HCT116 (cell line): ENCODE measurements at regions not wholly inside any gene's neighbourhood (a gene's known extent, or its start where the extent isn't known, plus 50 kb on each side); places are given as distances from the start of the nearest gene placed in this dataset.

Source experiments
- EGR1 ChIP-seq: IDR thresholded peaks from 2 replicates; pipeline ENCODE4 v1.6.1; 2012; ENCODE audit warnings: low read depth
- JUND ChIP-seq: IDR thresholded peaks from 2 replicates; pipeline ENCODE4 v1.6.1; 2012
- POLR2A ChIP-seq: IDR thresholded peaks from 2 replicates; pipeline ENCODE4 v1.7.0; 2011; ENCODE audit warnings: borderline replicate concordance; ENCODE audit not compliant: insufficient read depth, insufficient read length; ENCODE audit errors: extremely low read depth
- POLR2AphosphoS5 ChIP-seq: IDR thresholded peaks from 2 replicates; pipeline ENCODE4 v1.6.1; 2011; ENCODE audit warnings: mild to moderate bottlenecking, low read depth, low read length, moderate library complexity
- ZFX ChIP-seq: fragments of 450-650 bp; IDR thresholded peaks from 2 replicates; pipeline ENCODE4 v1.6.1; 2017
- TF ChIP-seq, protein P1 (sequence below), 3 experiments: fragments of 200-600 bp in 1 of 3; sonication (generic) in 1 of 3; IDR thresholded peaks in 2 of 3; conservative IDR thresholded peaks in 1 of 3; 2 replicates each; pipeline ENCODE4 v1.5.1; 2012 to 2017; ENCODE audit warnings: low read depth in 2 of 3, low read length in 2 of 3, antibody characterized with exemption in 1 of 3, borderline replicate concordance in 1 of 3, control low read depth in 1 of 3, mild to moderate bottlenecking in 1 of 3, mixed read lengths in 1 of 3, mixed run types in 1 of 3, moderate library complexity in 1 of 3; ENCODE audit not compliant: insufficient read depth in 1 of 3
- TF ChIP-seq, protein P2 (sequence below): IDR thresholded peaks from 2 replicates; pipeline ENCODE4 v1.6.1; 2012
- TF ChIP-seq, protein P3 (sequence below): IDR thresholded peaks from 2 replicates; pipeline ENCODE4 v1.6.1; 2012; ENCODE audit warnings: low read depth

DNA sequence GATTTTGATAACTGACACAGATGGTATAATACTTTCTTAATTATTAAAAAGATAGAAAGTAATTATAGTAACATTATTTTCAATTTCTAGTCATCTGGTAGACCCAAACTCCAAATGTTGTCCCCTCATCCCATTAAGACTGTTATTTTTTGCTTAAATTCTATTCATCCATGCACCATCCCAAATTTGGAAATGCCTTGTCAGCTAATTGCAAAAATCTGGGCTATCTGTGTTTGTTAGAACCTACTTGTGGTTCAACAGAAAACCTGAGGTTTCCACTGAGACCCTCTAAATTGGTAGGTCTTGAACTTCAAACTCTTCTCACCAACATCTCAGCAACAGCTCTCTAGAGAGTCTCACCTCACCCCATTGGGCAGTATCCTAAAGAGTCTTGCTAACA, 172.2 kb upstream of the ADGRL3 start:
- TF ChIP-seq EGR1: no peak
- TF ChIP-seq JUND: no peak
- TF ChIP-seq POLR2A: no peak
- no peak for TF ChIP-seq POLR2AphosphoS5
- TF ChIP-seq ZFX: no peak
- TF ChIP-seq, protein P1, sequence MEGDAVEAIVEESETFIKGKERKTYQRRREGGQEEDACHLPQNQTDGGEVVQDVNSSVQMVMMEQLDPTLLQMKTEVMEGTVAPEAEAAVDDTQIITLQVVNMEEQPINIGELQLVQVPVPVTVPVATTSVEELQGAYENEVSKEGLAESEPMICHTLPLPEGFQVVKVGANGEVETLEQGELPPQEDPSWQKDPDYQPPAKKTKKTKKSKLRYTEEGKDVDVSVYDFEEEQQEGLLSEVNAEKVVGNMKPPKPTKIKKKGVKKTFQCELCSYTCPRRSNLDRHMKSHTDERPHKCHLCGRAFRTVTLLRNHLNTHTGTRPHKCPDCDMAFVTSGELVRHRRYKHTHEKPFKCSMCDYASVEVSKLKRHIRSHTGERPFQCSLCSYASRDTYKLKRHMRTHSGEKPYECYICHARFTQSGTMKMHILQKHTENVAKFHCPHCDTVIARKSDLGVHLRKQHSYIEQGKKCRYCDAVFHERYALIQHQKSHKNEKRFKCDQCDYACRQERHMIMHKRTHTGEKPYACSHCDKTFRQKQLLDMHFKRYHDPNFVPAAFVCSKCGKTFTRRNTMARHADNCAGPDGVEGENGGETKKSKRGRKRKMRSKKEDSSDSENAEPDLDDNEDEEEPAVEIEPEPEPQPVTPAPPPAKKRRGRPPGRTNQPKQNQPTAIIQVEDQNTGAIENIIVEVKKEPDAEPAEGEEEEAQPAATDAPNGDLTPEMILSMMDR (IDR thresholded peaks at IDR 0.05 in 2 of 3, conservative IDR thresholded peaks at IDR 0.05 in 1 of 3; ENCODE audit: borderline replicate concordance in 1 of 3, insufficient read depth in 1 of 3, low read depth in 2 of 3, low read length in 2 of 3): no peak
- TF ChIP-seq, protein P2, sequence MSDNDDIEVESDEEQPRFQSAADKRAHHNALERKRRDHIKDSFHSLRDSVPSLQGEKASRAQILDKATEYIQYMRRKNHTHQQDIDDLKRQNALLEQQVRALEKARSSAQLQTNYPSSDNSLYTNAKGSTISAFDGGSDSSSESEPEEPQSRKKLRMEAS: no peak
- TF ChIP-seq, protein P3, sequence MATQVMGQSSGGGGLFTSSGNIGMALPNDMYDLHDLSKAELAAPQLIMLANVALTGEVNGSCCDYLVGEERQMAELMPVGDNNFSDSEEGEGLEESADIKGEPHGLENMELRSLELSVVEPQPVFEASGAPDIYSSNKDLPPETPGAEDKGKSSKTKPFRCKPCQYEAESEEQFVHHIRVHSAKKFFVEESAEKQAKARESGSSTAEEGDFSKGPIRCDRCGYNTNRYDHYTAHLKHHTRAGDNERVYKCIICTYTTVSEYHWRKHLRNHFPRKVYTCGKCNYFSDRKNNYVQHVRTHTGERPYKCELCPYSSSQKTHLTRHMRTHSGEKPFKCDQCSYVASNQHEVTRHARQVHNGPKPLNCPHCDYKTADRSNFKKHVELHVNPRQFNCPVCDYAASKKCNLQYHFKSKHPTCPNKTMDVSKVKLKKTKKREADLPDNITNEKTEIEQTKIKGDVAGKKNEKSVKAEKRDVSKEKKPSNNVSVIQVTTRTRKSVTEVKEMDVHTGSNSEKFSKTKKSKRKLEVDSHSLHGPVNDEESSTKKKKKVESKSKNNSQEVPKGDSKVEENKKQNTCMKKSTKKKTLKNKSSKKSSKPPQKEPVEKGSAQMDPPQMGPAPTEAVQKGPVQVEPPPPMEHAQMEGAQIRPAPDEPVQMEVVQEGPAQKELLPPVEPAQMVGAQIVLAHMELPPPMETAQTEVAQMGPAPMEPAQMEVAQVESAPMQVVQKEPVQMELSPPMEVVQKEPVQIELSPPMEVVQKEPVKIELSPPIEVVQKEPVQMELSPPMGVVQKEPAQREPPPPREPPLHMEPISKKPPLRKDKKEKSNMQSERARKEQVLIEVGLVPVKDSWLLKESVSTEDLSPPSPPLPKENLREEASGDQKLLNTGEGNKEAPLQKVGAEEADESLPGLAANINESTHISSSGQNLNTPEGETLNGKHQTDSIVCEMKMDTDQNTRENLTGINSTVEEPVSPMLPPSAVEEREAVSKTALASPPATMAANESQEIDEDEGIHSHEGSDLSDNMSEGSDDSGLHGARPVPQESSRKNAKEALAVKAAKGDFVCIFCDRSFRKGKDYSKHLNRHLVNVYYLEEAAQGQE: no peak
